ENCODE measurements at regions not wholly inside any gene's neighbourhood (a gene's known extent, or its start where the extent isn't known, plus 50 kb on each side); places are given as distances from the start of the nearest gene placed in this dataset.

DNA sequence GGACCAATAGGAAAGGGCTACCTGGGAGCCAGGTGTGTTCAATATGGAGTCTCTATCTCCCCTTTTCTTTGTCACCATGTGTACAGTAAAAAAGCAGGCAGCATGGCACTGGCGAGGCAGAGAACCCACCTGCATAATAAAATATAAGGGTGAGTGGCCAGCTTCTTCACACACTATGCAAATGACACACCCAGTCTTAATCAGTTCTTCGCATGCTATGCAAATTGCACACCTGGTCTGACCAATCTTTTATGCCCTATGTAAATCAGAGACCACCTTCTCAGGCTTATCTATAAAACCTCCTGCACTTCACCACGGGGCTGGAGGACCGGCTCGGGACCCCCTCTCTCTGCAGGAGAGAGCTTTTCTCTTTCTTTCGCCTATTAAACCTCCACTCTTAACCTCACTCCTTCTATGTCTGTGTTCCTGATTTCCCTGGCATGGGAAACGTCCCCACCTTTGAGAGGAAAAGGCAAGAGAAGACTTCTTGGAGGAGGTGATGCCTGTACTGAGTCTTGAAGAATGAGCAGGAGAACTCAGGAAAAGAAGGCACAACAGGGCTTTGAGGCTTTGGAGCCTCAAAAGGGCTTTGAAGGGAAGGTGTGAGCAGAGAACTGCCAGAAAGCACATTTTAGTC, 502.1 kb downstream of the GRIN2A start:
- TF ChIP-seq EZH2phosphoT487 (IDR thresholded peaks at IDR 0.05; ENCODE audit: borderline replicate concordance): no peak
- TF ChIP-seq, protein P1, sequence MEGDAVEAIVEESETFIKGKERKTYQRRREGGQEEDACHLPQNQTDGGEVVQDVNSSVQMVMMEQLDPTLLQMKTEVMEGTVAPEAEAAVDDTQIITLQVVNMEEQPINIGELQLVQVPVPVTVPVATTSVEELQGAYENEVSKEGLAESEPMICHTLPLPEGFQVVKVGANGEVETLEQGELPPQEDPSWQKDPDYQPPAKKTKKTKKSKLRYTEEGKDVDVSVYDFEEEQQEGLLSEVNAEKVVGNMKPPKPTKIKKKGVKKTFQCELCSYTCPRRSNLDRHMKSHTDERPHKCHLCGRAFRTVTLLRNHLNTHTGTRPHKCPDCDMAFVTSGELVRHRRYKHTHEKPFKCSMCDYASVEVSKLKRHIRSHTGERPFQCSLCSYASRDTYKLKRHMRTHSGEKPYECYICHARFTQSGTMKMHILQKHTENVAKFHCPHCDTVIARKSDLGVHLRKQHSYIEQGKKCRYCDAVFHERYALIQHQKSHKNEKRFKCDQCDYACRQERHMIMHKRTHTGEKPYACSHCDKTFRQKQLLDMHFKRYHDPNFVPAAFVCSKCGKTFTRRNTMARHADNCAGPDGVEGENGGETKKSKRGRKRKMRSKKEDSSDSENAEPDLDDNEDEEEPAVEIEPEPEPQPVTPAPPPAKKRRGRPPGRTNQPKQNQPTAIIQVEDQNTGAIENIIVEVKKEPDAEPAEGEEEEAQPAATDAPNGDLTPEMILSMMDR (conservative IDR thresholded peaks at IDR 0.05; ENCODE audit: low read length): no peak
